HEK293T (cell line): ENCODE measurements at regions not wholly inside any gene's neighbourhood (a gene's known extent, or its start where the extent isn't known, plus 50 kb on each side); places are given as distances from the start of the nearest gene placed in this dataset.

Experiments used
- ARNT ChIP-seq: fragments of 450-650 bp; IDR thresholded peaks from 2 replicates; pipeline ENCODE4 v1.6.1; 2017; ENCODE audit warnings: mild to moderate bottlenecking
- BHLHE40 ChIP-seq: fragments of 450-650 bp; IDR thresholded peaks from 2 replicates; pipeline ENCODE4 v1.6.1; 2016; ENCODE audit warnings: mild to moderate bottlenecking, moderate library complexity, borderline replicate concordance
- CTBP1 ChIP-seq: fragments of 450-650 bp; IDR thresholded peaks from 2 replicates; pipeline ENCODE4 v1.6.1; 2016; ENCODE audit warnings: borderline replicate concordance
- ELF4 ChIP-seq: fragments of 450-650 bp; IDR thresholded peaks from 2 replicates; pipeline ENCODE4 v1.6.1; 2017; ENCODE audit warnings: antibody characterized with exemption
- FOXA1 ChIP-seq: fragments of 450-650 bp; IDR thresholded peaks from 2 replicates; pipeline ENCODE4 v1.6.1; 2016; ENCODE audit warnings: mild to moderate bottlenecking
- FOXK2 ChIP-seq: fragments of 450-650 bp; IDR thresholded peaks from 2 replicates; pipeline ENCODE4 v1.6.1; 2016; ENCODE audit warnings: mild to moderate bottlenecking
- FOXM1 ChIP-seq: fragments of 450-650 bp; IDR thresholded peaks from 2 replicates; pipeline ENCODE4 v1.6.1; 2017; ENCODE audit warnings: mild to moderate bottlenecking, borderline replicate concordance
- HDGF ChIP-seq: fragments of 450-650 bp; IDR thresholded peaks from 2 replicates; pipeline ENCODE4 v1.6.1; 2017; ENCODE audit warnings: antibody characterized with exemption, borderline replicate concordance
- L3MBTL2 ChIP-seq: fragments of 450-650 bp; conservative IDR thresholded peaks from 2 replicates; pipeline ENCODE4 v1.6.1; 2016; ENCODE audit warnings: mild to moderate bottlenecking
- LEF1 ChIP-seq: fragments of 450-650 bp; IDR thresholded peaks from 2 replicates; pipeline ENCODE4 v1.6.1; 2017; ENCODE audit warnings: mild to moderate bottlenecking, borderline replicate concordance
- NFRKB ChIP-seq: fragments of 450-650 bp; IDR thresholded peaks from 2 replicates; pipeline ENCODE4 v1.6.1; 2016; ENCODE audit warnings: mild to moderate bottlenecking, moderate library complexity
- SP1 ChIP-seq: fragments of 450-650 bp; IDR thresholded peaks from 2 replicates; pipeline ENCODE4 v1.6.1; 2017
- SUZ12 ChIP-seq: fragments of 450-650 bp; IDR thresholded peaks from 2 replicates; pipeline ENCODE4 v1.6.1; 2016; ENCODE audit warnings: mild to moderate bottlenecking

GRCh38 chr7:27434756-27435400 is 192.3 kb downstream of the EVX1 start:
- no peak for TF ChIP-seq SP1
- TF ChIP-seq HDGF: no peak
- TF ChIP-seq LEF1: no peak
- no peak for TF ChIP-seq SUZ12
- TF ChIP-seq ELF4: no peak
- TF ChIP-seq L3MBTL2: no peak
- TF ChIP-seq ARNT: no peak
- TF ChIP-seq FOXM1: no peak
- TF ChIP-seq CTBP1: no peak
- TF ChIP-seq BHLHE40: no peak
- TF ChIP-seq FOXA1: no peak
- TF ChIP-seq FOXK2: no peak
- no peak for TF ChIP-seq NFRKB
